ENCODE measurements at regions not wholly inside any gene's neighbourhood (a gene's known extent, or its start where the extent isn't known, plus 50 kb on each side); places are given as distances from the start of the nearest gene placed in this dataset.

DNA sequence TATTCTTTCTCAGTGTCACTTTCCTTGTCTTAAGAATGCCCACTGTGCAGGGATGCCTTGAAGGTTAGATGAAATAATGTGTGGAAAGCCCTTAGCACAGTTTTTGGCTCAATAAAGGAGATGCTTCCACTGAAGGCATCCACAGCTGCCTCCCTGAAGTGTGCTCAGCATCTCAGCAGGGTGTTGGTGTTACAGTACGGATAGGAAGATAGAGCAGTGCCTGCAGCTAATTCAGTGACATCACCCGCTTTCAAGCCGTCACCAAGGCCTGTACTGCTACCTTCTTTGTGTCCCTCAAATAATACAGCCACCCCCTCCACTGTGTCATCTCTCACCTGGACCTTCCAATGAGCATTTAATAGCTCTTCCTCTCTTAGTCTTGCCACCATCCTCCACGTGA is 59.0 kb downstream of the NDUFS5 start:
- DNase-seq = no peak

DNA sequence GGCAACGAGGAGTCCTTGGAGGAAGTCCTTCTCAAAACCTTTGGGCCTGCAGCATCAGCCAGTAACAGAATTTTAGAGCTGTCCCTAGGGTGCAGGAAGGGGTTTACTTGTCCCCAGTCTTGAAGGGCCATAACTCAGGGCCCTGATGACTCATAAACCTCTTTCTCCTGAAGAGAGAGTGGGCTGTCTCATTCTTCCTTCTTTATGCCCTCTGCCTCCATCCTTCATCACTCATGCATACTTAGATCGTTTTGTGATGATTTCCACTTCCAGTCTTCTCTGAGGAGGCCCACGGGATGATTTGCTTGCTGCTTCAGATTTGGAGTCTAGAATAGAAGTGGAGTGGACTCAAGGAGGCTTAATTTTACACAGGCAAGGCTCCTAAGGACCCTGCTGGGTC is 60.2 kb downstream of the NDUFS5 start:
- no peak for DNase-seq

DNA sequence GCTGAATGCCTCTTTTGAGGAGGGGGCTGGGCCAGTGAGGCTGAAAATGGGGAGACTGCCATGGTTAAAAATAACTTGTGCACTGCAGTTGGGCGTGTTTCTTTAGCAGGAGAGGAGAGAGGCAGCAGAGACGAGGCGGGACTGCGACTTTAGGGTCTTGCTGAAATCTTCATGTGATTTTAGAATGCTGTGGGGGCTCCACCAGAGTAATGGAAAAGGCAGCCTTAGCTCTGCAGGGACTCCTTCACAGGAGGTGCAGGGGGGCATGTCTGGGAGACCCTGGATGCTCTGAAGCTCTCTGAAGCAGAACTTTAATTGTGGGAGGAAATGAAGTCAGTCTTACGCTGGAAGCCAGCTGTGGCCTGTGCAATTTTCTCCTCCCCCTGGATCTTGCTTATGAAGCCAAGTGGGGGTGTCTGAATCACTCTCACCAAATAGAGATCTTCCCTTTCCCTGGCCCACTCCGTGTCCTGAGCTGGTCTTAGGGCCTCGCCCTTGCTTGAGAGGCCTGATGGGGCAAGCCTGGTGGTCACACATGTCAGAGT is 60.8 kb downstream of the NDUFS5 start:
- DNase-seq = no peak

GRCh38 chr1:39087435-39087834 is 61.3 kb downstream of the NDUFS5 start:
- no peak for DNase-seq

GRCh38 chr1:39088658-39089057 is 62.5 kb downstream of the NDUFS5 start:
- no peak for DNase-seq

- no peak for DNase-seq
These were observed 63.9 kb downstream of the NDUFS5 start for GRCh38 chr1:39089931-39090521.

DNA sequence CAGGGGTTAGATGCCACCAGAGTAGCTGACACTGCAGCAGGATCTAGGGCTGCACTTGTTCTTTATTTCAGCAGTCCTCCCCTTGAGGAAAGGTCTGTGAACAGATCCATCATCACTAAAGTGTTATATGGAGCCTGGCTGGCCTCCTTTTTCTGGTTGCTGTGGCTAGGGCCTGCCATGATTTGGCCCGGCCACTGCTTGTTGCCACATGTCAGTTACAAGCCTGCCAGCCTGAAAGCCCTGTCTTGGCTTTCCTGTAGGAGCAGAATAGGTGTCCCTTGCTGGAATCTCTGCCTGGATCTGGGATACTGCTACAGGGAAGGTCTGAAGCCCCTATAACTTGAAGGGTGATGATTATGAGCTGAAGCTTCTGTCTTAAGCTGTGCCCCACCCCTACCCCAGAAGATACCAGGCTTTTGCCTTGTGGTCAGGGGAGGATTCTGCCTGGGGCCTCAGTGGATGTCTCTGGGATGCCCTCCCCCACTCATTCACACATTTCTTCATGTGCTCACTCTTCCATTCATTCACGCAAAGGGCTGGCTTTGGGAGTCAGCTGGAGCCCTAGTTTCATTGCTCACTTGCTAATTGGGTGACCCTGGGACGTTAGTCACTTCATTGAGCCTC is 64.7 kb downstream of the NDUFS5 start:
- DNase-seq = no peak

- DNase-seq = peak; percentile 43
These were observed 65.9 kb downstream of the NDUFS5 start for GRCh38 chr1:39091845-39092645.

GRCh38 chr1:39094685-39095084 is 68.5 kb downstream of the NDUFS5 start:
- no peak for DNase-seq

- DNase-seq = peak; percentile 92
These were observed 72.5 kb downstream of the NDUFS5 start for GRCh38 chr1:39098546-39099250.

DNA sequence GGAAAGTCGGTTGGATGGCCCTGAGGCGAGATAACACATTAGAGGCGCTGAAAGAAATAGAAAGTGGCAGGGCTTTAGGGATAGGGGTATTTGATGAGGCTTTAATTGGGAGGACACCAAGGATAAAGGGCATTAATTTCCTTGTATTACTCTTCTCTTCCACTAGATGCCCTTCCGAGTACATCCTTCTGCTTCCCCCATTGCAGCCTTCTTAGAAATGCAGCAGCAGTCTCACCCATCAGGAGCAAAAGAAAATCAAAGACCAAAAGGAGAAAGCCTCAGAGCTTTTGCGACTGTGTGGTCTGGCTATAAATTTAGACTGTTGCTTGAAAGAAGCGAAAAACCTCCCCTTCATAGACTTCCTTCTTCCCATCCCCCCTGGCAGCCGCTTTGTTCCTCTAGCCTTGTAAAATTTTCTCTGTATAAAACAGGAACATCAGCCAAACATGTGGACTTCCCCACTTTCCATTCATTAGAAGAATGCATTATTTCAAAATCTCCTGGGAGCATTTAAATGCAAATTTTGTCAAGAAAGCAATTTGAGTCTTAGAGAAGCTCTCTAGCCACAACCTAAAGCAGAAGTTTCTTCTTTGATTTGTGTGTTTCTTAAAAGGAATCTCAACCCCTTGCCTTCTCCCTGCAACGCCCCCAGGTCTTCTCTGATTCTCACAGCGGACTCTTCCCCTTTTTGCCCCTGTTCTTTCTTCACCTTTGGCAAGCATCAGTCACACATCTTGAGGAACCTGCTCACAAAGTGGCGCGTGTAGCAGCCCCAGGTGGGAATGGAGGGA is 76.6 kb downstream of the NDUFS5 start:
- DNase-seq = peak; percentile 74

DNA sequence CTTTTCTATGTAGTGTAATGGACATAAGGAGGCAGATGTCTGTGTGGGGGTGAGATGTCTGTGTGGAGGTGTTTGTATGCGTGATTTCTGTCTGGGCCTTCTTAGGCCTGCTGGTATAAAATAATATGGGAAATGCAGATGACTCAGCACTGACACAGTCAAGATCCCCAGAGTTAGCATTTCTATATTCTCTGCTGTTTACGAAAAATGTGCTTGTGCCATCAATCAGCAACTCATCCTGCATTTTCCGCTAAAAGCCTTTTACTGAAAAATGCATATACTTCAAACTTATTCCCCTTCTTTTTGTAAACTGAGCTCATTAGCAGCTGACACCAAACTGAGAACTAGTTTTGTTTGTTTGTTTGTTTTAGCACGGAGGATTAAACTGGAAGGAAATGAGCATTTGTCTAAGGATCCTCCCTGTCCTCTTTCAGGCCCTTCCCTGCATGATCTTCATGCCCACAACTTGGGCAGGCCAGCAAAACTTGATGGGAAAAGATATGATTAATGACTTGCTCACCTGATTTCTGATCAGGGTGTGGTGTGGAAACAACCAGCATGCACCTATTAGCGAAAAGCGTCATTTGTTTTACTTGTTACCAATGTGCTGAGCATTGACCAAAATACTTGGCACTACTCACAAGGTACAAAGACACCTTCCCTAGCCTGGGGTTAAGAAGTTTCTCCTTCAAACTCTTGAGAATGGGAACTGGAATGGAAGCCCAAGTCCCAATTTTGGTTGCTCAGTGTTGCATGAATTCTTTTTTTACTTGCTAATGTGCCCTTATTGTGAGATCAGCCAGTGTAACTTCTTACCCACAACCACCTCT is 77.4 kb downstream of the NDUFS5 start:
- peak; percentile 21 for DNase-seq

DNA sequence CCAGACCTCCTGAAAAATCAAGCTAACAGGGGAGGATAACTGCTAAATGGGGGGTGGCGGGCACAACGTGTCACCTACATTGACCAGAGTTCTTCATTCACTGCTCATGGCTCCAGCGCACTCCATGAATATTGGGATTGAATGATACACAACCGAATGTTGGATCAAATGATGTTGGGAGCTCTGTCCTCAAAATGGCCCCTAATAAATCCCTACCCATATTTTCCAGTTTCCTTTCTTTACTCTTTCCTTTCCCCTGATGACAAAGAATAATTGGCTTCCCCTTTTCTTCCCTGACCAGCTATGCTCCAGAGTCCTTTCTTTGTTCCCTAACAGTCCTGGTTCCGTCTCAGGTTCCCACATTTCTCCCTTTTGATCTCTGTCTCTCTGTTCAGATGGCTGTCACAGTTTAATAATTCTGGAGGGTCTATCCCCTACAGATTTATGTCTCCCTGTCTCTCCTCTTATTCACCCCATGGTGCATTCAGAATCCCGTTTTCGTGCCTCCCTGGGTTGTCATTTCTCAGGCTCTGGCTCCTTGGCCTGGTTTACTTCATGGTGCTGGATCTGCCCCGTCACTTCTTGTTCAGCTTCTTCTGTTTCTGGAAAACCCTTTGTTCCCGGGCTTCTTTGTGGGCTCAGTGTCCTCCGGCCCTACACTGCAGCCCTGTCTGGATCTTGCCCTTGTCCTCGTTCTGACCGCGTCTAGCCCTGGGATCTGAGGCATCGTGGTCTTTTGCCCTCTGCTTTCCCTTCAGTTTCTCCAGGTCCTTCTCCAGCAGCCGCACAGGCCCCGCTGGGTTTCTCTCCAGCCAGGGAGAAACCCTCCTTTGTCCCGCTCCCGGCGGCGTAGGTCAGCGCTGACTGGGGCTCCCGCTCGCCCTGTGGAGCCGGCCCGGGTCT is 78.3 kb downstream of the NDUFS5 start:
- DNase-seq = no peak

- DNase-seq = peak; percentile 75
These were observed 79.1 kb downstream of the NDUFS5 start for GRCh38 chr1:39105061-39105840.

- peak; percentile 55 for DNase-seq
These were observed 80.0 kb downstream of the NDUFS5 start for GRCh38 chr1:39105841-39106765.

GRCh38 chr1:39106801-39107327 is 80.7 kb downstream of the NDUFS5 start:
- DNase-seq = no peak

DNA sequence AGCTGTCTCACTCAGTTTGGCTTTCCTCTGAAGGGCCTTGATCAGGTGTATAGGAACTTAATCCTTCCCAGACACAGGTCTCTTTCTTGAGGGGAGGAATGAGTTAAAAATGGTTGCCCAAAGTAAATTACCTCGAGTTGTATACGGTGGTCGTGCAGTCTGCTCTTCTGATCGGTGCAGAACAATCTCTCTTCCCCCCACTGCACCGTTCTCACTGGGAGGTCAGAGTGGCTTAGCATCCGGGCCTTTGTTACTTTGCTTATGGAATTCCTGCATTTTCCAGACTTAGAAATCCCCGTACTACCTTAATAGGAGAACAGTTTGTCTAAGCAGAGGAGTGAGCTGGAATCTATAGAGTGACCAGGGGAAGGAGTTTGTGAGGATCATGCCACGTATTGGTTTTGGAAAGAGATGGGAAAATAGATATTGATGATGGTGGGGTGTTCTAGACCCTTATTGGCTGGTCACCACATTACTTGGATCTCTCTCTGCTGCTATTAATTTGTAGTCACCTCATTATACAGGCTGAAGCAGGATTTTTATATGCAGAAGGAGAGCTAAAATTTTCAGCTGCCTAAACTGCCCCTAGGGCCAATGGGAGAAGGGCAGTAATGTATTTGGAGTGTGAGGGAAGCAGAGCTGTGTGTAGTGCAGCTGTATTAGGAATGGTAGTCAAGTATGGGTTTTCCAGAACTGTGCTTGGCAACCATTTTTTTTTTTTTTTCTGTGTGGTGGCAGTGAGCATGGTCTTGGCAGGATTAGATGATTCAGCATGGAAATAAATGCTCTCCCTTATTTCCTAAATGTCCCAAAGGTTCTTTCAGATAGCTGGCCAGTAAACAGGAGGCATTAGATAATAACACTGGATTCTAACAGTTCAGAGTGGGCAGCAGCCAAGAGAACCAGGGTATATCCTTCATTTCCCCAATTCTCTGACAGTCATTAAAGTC is 81.5 kb downstream of the NDUFS5 start:
- no peak for DNase-seq
